ENCODE measurements at regions not wholly inside any gene's neighbourhood (a gene's known extent, or its start where the extent isn't known, plus 50 kb on each side); places are given as distances from the start of the nearest gene placed in this dataset.

GRCh38 chr13:73287831-73288230 lies 229.0 kb downstream of the KLF5 start:
- POLR2A ChIA-PET, result no interaction called here
- CTCF ChIA-PET, result no interaction called here
- H3K9me3 Mint-ChIP-seq, result peaks cover 8% of the 10 kb centered on the region; the same call in 1 of the 2 replicates
- H3K27ac Mint-ChIP-seq, result no peak overlapping the region
- no peak overlapping the region for H3K4me3 Mint-ChIP-seq
- peaks cover 4% of the 10 kb centered on the region for H3K4me1 Mint-ChIP-seq
- H3K36me3 Mint-ChIP-seq, result no peaks in the 10 kb centered on the region
- ATAC-seq (no peak), DNase-seq (ENCODE audit: low spot score) (no peak)
- H3K27me3 Mint-ChIP-seq (ENCODE audit: low read depth), result no peaks in the 10 kb centered on the region
- TF ChIP-seq HMGA2 (CRISPR knock-in tag; IDR thresholded peaks at IDR 0.05) (no peak), NR3C1 (CRISPR knock-in tag; conservative IDR thresholded peaks at IDR 0.05; ENCODE audit: low read depth) (no peak), ERG (CRISPR knock-in tag; IDR thresholded peaks at IDR 0.05) (no peak), TP53 (CRISPR knock-in tag; IDR thresholded peaks at IDR 0.05) (no peak), ATF6 (CRISPR knock-in tag; IDR thresholded peaks at IDR 0.05) (no peak), ELF4 (CRISPR knock-in tag; IDR thresholded peaks at IDR 0.05; ENCODE audit: low read depth) (no peak), SP1 (CRISPR knock-in tag; conservative IDR thresholded peaks at IDR 0.05) (no peak), AR (CRISPR knock-in tag; IDR thresholded peaks at IDR 0.05) (no peak), NFATC4 (CRISPR knock-in tag; IDR thresholded peaks at IDR 0.05) (no peak), TEAD1 (CRISPR knock-in tag; IDR thresholded peaks at IDR 0.05) (no peak), CDX4 (CRISPR knock-in tag; IDR thresholded peaks at IDR 0.05; ENCODE audit: borderline replicate concordance) (no peak), FOXJ3 (CRISPR knock-in tag; IDR thresholded peaks at IDR 0.05; ENCODE audit: borderline replicate concordance) (no peak)

- peaks cover 14% of the 10 kb centered on the region for H3K9me3 Mint-ChIP-seq
- ChIA-PET POLR2A (no interaction called here), CTCF (no interaction called here)
- H3K36me3 Mint-ChIP-seq, result no peaks in the 10 kb centered on the region
- H3K4me3 Mint-ChIP-seq, result no peak overlapping the region
- TF ChIP-seq E2F5 (CRISPR knock-in tag; IDR thresholded peaks at IDR 0.05), result no peak
- no peak for TF ChIP-seq IRF2 (CRISPR knock-in tag; IDR thresholded peaks at IDR 0.05; ENCODE audit: borderline replicate concordance, low read depth)
- no peak for TF ChIP-seq FOXP1 (CRISPR knock-in tag; IDR thresholded peaks at IDR 0.05; ENCODE audit: borderline replicate concordance)
- no peak for TF ChIP-seq KAT7 (CRISPR knock-in tag; IDR thresholded peaks at IDR 0.05; ENCODE audit: borderline replicate concordance)
- no peak for TF ChIP-seq RELA (CRISPR knock-in tag; IDR thresholded peaks at IDR 0.05; ENCODE audit: borderline replicate concordance)
- DNase-seq (ENCODE audit: low spot score) (no peak), ATAC-seq (no peak)
- no peaks in the 10 kb centered on the region for H3K27me3 Mint-ChIP-seq (ENCODE audit: low read depth)
- H3K4me1 Mint-ChIP-seq, result peaks cover 4% of the 10 kb centered on the region
- no peak overlapping the region for H3K27ac Mint-ChIP-seq
Measured at GRCh38 chr13:73286942-73287620, 228.3 kb downstream of the KLF5 start.

Measured in WTC11 (cell line).